Skin of body (tissue), 1 donor: ENCODE measurements at regions not wholly inside any gene's neighbourhood (a gene's known extent, or its start where the extent isn't known, plus 50 kb on each side); places are given as distances from the start of the nearest gene placed in this dataset.
"Not testable (repeated sequence)": the region's sequence is repeated elsewhere in the genome, so short reads cannot be mapped to it uniquely, and the experiment has no call there.

Experiments
- DNase-seq: peaks from one replicate; lab custom pipeline; 2025; lab: John Stamatoyannopoulos, UW

GRCh38 chr4:134885436-134885835 lies 683.8 kb upstream of the PABPC4L start:
- DNase-seq, result no peak

GRCh38 chr4:134883831-134884449 lies 682.4 kb upstream of the PABPC4L start:
- no peak for DNase-seq

- no peak for DNase-seq
These were observed 677.4 kb upstream of the PABPC4L start for GRCh38 chr4:134879019-134879418.

GRCh38 chr4:134867027-134867426 lies 665.4 kb upstream of the PABPC4L start:
- DNase-seq, result no peak

DNA sequence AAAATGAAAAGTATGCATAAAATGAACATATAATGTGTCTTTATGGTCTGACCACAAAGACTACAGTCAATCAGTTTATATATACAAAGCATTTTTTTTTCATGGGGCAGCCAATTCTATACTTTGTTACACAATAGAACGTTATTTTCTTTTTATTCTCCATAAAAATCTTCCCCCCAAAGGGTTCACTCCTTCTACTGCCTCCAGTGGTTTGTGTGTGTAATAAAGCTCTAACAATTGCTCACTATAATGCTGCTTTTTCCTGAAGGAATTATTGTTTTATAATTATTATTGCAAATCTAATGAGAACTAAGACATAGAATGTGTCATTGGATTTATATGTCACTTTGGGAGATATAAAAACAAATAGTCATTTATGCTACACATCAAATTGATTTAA lies 664.1 kb upstream of the PABPC4L start:
- DNase-seq, result no peak

DNA sequence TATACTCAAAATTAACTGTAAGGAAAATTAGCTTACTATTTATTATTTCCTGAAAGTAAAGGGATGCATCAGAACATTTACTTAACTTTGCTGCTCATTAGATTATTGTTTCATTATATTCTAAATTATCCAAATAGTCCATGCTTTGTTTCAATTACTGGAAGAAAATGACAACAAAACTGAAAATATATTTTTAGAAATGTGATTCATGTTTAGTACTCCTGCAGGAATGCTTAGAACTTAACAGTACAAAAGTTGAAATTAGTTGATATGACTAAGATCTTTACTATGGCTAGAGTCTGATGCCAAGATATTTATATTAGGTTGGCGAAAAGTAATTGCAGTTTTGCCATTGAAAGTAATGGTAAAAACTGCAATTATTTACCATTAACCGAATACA lies 660.5 kb upstream of the PABPC4L start:
- no peak for DNase-seq

GRCh38 chr4:134848681-134849080 lies 647.1 kb upstream of the PABPC4L start:
- no peak for DNase-seq

DNA sequence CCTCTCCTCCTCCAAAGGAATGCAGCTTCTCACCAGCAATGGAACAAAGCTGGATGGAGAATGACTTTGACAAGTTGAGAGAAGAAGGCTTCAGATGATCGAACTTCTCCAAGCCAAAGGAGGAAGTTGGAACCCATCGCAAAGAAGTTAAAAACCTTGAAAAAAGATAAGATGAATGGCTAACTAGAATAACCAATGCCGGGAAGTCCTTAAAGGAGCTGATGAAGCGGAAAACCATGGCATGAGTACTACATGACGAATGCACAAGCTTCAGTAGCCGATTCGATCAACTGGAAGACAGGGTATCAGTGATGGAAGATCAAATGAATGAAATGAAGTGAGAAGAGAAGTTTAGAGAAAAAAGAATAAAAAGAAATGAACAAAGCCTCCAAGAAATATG lies 629.2 kb upstream of the PABPC4L start:
- DNase-seq, result not testable (repeated sequence)

- DNase-seq, result no peak
These were observed 611.0 kb upstream of the PABPC4L start for GRCh38 chr4:134812611-134813010.

DNA sequence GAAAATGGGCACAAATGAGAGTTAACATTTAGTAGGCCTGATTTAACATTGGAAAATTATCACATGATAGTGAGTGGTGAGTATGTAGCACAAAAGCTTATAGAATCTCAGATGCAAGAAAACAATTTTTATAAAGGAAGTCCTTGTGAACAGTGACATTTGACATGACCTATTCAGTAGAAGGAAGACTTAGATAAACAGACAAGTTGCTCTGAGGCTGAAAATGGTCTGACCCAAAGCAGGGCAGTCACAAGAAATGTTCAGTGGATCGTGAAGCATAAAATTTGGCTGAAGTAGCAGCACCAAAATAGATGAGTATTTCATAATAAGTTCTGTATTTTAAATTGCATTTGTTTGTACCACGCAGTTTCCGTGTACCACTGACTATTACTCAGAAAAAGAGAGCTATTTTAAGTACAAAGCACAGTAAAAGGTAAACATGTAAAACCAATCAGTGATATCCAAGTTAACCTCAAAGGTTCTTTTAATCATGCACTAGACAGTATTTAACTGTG lies 605.7 kb upstream of the PABPC4L start:
- DNase-seq, result peak; percentile 3

DNA sequence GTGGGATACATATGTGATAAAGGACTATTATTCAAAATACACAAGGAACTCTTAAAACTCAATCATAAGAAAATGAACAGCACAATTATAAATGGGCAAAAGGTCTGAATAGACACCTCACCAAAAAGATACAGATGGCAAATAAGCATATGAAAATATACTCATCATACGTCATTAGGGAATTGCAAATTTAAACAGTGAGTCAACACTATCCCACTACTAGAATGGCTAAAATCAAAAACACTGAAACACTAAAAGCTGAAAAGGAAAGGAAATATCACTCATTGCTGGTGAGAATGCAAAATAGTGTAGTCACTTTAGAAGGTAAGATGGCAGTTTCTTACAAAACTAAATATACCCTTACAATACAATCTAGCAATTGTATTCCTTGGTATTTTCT lies 597.0 kb upstream of the PABPC4L start:
- no peak for DNase-seq

DNA sequence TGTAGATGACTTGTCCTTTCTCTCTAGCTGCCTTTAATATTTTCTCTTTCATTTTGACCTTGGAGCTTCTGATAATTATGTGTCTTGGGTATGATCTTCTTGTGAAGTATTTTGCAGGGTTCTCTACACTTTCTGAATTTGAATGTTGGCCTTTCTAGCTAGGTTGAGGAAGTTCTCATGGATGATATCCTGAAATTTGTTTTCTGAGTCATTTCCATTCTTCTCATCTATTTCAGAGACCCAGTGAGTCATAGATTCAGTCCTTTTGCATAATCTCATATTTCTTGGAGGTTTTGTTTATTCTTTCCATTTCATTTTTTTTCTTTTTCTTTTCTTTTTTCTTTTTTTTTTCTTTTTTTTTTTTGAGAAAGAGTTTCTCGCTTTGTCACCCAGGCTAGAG lies 585.7 kb upstream of the PABPC4L start:
- no peak for DNase-seq

- DNase-seq, result no peak
These were observed 578.7 kb upstream of the PABPC4L start for GRCh38 chr4:134780244-134780643.

GRCh38 chr4:134777606-134778005 lies 576.0 kb upstream of the PABPC4L start:
- no peak for DNase-seq

DNA sequence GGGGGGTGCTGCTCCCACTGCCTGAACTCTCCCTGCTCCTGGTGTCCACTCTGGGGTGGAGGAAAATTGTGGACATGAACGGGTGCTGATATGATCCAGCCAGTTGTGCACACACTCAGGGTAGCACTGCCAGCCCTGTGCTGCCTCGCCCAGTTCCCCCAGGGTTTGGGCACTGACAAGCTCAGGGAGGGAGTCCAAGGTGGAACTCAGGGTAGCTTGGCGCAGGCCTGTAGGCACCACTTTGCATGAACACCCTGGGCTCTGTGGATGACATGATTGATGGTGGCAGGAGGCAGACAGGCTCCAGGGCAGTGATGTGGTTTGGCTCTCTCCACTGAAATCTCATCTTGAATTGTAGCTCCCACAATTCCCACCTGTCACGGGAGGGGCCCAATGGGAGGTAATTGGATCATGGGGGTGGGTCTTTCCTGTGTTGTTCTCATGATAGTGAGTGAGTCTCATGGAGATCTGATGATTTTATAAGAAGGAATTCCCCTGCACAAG lies 572.0 kb upstream of the PABPC4L start:
- no peak for DNase-seq

GRCh38 chr4:134762053-134762452 lies 560.5 kb upstream of the PABPC4L start:
- no peak for DNase-seq

DNA sequence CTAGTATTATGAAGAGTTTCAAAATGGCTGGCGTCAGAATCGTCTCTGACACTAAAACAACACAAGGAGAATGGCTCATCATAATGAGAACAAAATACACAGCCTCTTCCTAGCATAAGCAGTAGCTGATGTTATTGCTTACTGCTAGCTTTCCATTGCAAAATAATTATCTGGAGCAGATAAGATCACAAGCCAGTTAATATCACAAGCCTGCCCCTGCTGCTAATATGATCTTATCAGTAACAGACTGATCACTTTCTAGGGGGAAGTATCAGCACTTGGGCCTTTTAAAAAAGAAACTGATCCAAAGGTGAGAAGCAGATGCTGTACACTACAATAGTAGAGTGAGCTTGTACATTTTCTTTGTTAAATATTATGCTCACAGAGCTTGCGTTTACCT lies 554.8 kb upstream of the PABPC4L start:
- DNase-seq, result no peak

GRCh38 chr4:134754301-134755019 lies 552.9 kb upstream of the PABPC4L start:
- no peak for DNase-seq

DNA sequence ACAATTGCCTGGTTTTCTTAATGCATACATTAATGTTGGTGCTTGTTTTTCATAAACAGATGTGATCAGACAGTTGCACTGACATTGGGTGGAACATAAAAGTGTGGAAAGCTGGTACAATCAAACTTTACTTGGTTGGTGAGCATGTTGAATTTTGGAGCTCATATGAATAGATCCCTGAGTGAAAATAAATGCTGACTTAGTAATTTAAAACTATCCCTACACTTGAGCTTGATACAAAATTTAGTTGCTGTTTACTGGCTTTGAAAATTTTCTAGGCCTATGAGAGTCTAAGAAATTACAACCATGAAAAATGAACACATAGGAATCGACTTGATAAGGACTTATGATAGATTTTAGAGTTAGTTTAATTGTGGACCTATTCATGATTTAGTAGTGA lies 551.8 kb upstream of the PABPC4L start:
- DNase-seq, result no peak

- no peak for DNase-seq
These were observed 545.7 kb upstream of the PABPC4L start for GRCh38 chr4:134747108-134747805.

DNA sequence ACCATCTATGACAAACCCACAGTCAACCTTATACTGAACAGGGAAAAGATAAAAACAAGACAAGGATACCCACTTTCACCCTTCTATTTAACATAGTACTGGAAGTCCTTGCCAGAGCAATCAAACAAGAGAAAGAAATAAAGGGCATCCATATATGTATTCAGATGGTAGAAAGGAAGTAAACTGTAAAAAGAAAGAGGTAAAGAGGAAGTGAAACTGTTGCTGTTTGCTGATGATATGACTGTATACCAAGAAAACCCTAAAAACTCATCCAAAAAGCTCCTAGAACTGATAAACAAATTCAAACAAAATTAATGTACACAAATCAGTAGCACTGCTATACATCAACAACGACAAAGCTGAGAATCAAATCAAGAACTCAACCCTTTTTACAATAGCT lies 538.7 kb upstream of the PABPC4L start:
- no peak for DNase-seq

- DNase-seq, result no peak
These were observed 534.3 kb upstream of the PABPC4L start for GRCh38 chr4:134735901-134736300.
